EL (cell line): ENCODE measurements at regions not wholly inside any gene's neighbourhood (a gene's known extent, or its start where the extent isn't known, plus 50 kb on each side); places are given as distances from the start of the nearest gene placed in this dataset.

Experiments
- DNase-seq: peaks from one replicate; pipeline ENCODE4 v3.0.0-alpha.2; 2016

DNA sequence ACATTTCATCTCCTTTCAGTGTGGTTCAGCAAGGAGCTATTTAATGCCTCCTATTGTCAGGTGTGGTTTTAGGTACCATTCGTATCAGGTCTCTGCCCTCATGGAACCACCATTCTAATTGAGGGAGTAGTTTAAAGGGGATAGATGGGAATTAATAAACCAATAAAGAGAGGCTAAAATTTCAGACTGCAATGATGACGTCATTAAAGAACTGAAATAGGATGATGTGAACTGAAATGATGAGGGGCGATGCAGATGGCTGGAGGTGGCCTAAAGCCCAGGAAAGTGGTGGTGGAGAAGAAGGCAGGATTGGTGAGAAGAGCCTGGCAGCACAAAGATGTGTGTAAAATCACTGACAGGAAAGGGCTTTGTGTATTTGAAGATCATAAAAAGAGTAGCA is 148.9 kb upstream of the RBFOX1 start:
- DNase-seq, result no peak

DNA sequence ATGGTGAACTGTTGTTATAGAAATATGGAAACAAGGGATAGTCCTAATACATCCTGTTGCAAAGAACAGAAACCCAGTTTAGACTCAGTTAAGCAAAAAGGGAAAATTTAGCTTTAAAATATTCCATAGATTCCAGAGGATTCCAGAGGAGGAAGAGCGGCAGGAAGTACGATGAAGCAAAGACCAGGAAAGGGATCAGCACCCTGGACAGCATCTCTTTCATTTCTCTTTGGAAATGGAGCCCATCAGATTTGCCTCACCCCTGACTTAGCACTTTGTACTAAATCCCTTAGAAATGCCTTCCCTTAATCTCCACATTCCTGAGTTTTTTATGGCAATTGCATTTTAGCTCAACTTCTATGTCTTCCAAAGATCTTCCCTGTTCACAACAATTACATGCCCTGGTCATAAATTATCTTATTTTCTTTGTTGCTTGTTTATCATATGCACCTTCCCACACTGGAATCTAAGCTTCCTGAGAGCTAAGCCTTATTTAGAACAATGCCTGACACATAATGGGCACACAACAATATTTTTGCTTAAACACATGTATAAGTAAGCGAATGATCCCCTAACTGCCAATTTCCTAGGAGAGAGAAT is 150.0 kb upstream of the RBFOX1 start:
- DNase-seq, result no peak

DNA sequence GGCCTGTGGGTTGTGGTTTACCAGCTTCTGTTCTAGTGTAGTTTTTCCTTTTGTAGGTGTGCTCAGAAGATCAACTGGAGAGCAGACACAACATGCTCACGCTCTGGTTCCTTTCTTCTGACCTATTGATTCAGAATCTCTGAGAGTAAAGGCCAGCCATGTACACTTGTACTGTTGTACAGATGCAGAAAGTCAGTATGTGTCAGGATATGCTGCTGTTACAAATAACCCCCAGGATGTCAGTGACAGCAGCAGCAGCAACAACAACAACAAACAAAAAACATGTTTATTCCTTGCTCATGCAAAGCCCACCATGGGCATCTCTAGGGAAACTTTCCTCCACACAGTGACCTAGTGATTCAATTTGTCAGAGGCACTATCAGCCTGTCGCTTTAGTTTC is 154.8 kb upstream of the RBFOX1 start:
- no peak for DNase-seq

DNA sequence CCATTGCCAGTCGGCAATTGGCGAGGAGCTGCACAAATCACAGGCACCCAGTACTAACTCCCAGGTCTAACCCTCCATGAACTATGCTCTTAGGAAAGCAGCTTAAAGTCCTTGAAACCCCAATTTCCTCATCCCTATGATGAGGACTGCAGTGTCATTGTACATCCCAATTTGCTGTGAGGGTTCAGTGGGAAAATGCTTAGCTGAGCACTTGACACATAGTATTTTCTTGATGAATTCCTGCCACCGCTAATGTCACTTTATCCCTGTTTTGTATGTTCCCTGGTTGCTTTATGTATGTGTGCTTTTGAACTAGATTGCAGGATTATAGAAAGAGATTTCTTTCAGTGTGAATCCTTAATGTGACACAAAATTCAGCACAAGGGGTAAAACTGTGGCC is 161.5 kb upstream of the RBFOX1 start:
- no peak for DNase-seq

DNA sequence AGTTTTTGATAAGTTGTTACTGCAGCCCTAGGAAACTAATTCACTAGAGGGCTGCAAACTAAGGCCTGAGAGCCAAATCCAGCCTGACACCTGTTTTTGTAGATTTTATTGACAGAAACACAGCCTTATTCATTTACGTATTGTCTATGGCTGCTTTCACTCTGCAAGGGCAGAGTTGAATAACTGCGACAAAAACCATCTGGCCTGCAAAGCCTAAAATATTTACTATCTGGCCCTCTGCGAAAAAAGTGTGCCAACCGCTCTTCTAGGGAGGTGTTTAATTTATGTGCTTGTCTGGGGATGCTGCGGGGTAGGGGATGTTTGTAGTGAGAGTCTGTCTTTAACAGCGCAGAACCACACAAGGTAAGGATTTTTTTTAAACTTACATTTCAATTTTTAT is 165.0 kb upstream of the RBFOX1 start:
- no peak for DNase-seq

DNA sequence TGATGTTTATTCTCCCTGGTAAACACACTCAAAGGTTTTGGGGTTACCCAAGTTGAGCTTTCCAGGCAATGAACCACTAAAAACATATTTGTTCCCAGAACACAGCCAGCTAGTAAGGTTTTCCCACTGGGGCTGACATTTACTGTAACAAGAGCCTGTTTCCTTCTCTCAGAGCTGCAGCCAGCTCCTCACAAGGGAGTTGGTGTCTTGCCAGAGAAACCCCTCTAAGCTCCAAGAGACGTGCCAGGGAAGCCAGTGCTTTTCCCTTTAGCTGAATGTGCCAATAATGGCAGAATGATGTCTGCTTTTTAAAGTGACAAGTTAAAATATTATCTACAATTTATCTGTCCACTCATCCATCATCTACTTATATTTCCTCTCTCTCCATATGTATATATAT is 170.8 kb upstream of the RBFOX1 start:
- DNase-seq, result no peak

DNA sequence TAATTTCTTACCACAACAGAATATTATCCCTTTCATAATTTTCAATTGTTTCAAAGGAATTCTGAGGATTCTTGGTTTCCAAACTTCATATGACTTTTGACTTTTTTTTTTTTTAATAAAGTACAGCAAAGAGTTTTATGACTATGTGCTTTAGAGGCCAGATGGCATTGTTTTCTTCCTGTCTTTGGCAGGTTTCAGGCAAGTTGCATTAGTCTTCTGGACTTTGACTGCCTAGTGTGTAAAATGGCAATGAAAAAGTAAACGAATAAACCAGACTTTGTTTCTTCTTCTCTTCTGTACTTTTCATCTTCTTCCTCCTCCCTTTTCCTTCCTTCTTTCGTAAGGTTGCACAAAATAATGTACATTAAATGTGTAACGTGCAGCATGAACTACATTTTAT is 172.6 kb upstream of the RBFOX1 start:
- DNase-seq, result no peak

DNA sequence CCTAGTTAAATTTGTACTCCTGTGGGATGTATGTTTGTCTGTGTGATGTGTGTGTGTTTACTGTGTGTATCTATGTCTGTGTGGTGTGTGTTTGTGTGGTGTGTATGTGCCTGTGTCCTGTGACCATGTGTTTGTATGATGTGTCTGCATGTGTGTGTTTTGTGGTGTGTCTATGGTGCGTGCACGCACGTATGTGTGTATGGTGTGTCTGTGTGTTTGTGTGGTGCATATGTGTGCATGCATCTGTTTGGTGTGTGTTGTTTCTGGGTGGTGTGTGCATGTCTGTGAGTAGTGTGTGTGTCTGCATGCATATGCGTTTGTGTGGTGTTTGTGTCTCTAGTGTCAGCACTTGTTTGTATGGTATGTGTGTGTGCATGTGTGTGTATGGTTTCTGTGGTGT is 174.2 kb upstream of the RBFOX1 start:
- no peak for DNase-seq

DNA sequence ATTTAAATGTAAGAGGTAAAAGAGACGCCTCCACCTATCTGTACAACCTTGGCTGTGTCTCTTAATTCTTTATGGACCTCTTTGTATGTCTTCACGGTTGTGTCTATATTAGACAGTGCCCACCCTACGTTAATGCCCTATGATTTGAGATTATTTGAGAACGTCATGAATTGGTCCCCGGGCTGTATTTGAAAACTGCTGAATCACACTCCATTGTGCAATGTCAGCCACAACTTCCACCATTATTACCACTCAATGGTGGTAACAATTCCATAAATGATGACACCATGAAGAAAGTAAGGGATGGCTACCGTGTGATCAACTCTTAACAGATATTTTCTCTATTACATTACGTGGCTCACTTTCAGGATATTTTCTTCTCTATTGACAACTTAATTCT is 182.4 kb upstream of the RBFOX1 start:
- no peak for DNase-seq

DNA sequence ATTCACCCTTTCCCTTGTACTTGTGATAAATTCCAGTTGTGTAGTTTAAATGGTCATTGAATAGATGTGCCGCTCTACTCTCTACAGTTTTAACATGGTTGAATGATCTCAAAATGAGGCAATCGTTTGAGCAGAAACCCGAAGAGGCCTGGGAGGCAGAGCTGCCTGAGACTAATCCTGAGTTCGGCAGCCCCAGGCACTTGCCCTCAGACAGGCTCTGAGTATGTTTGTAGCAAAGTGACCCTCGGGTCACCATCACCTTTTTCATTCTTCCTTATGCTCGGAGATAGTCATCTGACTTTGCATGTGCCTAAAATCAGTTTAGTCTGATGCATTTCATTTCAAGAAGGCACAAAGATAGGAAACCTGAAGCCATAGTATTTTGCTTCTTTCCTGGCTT is 184.0 kb upstream of the RBFOX1 start:
- no peak for DNase-seq

DNA sequence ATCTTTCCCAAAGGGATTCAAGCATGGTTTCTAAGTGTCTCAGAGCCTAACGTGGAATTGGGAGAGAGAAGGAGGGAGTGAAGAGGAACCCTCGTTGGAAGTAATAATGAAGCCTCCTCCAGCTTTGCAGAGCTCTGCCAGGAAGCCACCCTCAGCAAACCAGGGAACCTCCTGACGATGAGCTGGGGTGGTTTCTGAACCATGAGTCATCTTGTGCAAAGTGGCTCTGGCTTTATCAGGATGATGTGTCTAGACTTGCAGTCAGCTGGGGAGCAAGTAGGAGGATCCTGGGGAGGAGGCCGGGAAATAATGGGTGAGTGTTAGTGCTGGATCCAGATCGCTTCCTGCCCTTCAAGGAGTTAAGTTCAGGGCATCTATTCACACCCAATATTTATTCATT is 191.7 kb upstream of the RBFOX1 start:
- no peak for DNase-seq

DNA sequence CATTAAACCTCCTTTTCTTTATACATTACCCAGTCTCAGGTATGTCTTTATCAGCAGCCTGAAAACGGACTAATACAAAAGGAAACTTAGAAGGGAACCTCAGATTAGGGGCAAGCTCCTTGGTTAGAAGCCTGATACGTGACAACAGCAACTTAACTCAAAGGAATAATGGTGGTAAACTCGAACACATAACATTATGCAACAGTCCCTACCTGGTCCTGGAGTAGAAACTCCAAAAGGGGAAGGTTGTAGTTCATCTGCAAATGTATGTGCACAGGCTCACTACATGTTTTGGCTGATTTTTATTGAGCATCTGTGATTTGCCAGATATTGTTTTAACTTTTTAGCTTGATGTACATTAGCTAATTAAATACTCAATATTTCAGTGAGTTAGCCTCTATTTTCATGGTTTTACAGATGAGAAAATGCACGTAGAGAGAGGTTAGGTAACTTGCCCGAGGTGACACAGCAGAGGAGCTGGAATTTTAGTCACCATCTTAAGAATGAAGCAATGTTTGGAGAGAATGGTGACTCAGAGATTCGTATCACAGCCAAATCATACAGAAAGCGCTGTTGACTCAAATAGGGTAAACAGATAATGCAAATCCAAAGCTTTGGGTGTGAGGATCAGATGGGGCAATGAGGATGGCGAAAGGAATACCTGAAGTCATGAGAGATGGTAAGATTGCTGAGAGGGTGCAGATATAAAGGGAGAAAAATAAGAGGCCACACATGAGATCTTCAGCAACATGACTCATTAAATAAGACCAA is 194.9 kb upstream of the RBFOX1 start:
- no peak for DNase-seq

DNA sequence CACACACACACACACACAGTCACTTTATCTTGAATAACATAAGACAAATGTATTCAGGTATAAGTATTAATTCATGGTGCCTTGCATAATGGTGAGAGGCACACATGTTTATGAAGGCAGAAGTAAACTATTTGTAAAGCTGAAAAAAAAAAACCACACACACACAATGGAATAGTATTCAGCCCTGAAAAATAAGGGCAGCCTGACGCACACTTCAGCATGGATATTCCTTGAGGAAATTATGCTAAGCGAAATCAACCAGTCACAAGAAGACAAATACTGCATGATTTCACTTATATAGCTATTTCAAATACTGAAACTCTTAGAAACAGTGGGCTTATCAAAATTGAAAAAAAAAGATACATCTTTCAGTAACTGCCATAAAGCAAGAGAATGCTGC is 200.2 kb upstream of the RBFOX1 start:
- no peak for DNase-seq

DNA sequence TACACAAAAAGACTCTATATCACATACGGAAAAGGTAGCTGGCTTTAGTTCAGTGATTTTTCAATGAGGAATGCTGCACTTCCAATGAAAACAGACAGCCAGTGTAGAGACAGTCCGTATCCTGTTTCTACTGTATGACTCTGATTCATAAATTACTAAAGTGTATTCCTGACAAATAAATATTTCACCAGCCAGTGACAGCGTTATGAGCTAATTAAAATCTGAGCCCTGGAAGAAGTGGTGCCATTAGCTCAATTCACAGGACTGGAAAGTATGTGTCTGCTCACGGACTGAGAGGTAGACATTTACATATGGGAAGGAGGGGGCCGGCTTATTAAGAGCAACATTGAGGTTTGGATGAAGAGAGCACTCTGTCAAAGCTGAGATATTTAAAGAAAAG is 207.9 kb upstream of the RBFOX1 start:
- no peak for DNase-seq

DNA sequence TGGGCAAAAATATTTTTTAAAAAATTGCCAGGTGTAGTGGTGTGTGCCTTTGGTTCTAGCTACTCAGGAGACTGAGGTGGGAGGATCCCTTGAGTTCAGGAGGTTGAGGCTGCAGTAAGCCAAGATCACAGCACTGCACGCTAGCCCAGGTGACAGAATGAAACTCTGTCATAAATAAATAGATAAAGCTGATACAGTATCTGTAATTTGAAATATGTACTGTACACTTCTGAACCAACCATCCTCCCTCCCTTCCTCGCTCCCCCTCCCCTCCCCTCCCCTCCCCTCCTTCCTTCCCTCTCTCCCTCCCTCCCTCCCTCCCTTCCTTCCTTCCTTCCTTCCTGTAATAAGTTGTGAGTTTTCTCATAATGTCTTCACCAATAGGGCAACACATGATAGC is 208.4 kb upstream of the RBFOX1 start:
- no peak for DNase-seq

DNA sequence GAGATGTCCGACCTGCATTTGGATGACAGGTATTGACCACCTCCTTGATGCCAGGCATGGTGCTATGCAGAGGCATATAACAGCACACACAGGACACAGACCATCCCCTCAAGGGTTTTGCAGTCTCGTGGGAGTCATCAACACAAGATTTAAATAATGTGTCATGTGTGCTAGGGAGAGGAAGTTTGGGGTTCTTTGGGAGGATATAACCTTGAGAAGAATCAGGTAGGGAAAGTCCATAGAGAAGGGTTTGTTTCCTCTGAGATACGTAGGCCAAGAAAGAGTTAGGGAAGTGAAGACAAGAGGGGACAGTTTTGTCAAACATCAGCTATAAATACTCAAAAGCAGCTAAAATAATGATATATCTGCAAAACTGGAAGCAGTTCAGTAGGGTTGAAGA is 215.9 kb upstream of the RBFOX1 start:
- no peak for DNase-seq

DNA sequence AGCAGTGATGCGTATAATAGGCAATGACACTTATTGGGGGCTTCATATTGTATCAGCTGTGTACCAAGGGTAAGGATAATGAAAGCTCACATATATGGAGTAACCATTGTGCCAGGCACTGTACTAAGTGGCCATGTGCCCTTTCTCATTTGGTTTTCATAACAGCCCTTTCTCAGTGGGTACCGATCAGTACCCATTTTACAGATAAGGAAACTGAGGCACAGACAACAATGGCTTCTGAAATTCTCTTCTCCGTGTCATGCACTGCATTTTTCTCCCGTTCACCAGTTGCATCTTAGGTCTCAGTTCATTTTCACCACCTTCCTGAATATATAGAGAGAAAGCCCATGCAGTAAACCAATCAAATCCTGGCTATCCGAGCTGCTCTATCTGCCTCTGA is 216.7 kb upstream of the RBFOX1 start:
- DNase-seq, result no peak

DNA sequence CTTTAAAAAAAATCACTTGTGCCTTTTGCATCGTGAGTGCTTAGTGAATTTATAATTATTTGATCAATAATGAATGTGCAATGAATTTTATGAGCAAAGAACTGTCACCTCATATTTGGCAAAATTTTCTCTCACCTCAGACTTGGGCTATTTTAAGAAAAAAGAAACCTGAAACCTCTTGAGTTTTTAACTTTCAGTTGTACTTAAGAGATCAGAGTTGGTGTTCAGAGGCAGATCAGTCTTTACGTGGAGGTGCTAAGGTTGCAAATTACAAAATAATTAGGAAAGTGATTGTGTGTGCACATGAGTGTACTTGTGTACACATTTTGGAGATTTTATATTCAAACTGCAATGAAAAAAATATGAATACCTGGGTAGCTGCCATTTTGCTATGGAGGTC is 218.7 kb upstream of the RBFOX1 start:
- DNase-seq, result no peak

DNA sequence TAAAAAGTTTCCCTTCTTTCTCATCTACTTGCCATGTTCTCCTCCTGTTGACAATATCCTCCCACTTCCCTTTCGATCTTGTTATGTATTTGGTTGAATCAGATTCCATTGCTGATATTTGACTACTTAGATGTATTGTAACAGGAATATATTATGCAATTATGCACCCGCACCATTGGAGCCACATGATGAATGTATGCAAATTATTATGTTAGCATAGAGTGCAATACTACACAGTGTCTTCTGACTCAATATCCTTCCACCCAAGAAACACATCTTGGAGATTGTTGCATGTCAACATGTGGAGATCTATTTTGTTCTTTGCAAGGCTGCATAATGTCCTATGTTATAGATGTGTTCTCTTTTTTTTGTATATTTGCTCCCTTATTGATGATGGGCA is 219.2 kb upstream of the RBFOX1 start:
- DNase-seq, result no peak

DNA sequence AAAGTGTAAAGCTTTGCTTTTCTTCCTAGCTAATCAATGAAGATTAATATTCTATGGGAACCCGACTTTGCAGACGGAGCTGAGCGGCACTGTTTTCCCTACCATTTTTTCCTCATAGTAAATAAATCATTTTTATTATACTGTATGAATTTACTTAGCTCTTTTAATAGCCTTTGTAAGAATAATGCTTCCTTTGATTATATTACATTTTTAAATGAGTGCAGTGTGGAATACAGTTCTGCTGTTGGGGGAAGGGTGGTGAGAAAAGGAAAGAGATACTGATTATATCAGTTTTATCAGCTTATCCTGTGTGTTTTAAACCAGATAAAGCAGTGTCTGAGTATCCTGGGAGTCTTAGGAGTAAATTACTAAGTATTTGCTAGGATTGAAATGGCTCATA is 221.4 kb upstream of the RBFOX1 start:
- no peak for DNase-seq

DNA sequence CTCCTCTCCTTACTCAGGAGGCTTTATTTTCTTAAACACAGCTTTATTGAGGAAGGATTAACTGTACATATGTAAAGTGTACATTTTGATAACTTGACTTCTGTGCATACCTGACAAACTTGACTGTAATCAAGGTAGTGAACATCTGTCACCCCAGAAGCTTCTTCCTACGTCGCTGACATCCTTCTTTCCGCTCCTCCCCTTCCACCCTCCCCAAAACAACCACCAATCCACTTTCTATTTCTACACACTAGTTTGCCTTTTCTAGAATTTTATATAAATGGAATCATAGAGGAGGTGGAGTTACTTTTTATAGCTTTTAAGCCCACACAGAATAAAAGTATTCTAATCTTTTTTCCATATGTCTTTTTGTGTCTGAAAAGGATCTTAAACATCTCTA is 225.2 kb upstream of the RBFOX1 start:
- DNase-seq, result no peak

DNA sequence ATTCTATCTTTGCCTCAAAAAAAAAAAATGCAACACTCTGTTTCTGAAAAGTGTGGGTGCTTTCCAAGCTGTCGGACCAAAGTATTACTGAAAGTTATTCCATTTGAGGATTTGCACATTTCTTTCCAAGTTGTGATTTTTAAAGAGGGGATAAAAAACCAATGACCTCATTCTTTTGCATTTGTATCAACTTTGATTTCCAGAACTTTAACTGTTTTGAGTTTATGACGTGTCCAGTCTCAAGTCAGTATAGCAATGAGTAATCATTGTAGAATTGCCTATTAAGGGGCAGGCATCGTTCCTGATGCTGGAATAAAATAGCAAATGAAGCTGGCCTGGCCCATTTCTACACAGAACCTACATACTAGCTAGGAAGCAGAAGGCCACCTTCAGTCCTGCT is 229.6 kb upstream of the RBFOX1 start:
- DNase-seq, result no peak

DNA sequence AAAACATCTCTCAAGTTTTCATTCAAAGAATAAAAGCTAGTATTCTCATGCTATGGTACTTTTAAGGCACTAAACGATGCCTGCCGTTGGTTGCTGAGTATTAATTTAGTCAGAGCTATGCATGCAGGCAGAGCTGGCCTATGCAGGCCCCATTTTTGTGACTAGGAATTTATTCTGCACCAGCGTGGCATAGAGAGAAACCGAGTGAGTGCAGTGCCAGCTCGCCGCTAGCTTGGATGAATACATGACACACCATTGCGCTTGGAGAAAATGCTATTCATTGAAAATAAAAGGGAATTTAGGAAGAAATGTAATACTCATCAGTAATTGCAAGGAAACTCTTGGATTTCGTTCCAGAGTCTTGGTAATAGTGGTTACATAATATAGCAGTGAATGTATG is 231.6 kb upstream of the RBFOX1 start:
- no peak for DNase-seq

DNA sequence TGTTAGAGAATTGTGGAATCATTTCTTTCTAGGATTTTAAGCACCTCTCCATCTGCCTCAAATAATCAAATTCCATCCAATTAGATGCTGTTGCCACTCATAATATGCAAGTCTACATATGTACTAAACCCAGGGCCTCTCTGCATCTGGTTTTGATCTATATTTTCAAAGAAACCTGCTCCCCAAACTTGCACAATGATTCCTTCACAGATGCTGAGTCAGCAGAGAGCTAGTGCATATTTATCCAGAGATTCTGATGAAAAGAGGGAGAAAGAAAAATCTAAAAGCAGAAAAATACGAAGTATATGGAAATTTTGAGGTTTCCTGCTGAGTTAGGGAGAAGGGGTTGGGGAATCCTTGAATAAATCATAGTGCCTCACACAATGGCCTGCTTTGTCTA is 235.1 kb upstream of the RBFOX1 start:
- no peak for DNase-seq

DNA sequence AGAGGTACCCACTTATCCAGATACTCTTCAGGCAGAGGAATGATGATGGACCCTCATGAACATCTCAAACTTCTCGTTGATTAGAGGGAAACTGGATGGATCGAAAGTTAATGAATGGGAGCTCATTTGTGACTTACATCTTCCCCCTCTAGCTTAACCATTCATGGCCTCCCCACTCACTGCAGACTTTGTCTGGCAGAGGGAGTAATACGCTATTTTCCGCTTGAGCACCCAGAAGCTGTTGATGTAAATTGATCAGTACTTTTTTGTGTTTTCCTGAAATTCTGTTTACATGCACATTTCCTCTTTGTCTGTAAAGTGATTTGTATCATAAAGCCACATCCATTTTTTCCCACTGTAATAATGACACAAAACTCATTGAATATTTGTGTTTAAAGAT is 239.1 kb upstream of the RBFOX1 start:
- DNase-seq, result no peak
